Uterus (tissue), 3 donors: ENCODE measurements at regions not wholly inside any gene's neighbourhood (a gene's known extent, or its start where the extent isn't known, plus 50 kb on each side); places are given as distances from the start of the nearest gene placed in this dataset.

Source experiments
- DNase-seq, 2 donors: peaks; one replicate each; pipeline ENCODE4 v3.0.0-alpha.2; 2019 to 2020
- H3K27ac ChIP-seq, 2 donors: fragments of 200-600 bp; sonication (generic); 1 replicate in 1 of 2; 2 replicates in 1 of 2; pipeline ENCODE4 v1.5.1; 2016 to 2018
- H3K27me3 ChIP-seq, 2 donors: fragments of 200-600 bp; sonication (generic); one replicate each; pipeline ENCODE4 v1.5.1; 2018 to 2019; ENCODE audit warnings: control low read depth in 1 of 2
- H3K36me3 ChIP-seq, 2 donors: fragments of 200-600 bp; sonication (generic); one replicate each; pipeline ENCODE4 v1.5.1; 2019; ENCODE audit warnings: control low read depth in 1 of 2
- H3K4me1 ChIP-seq, 2 donors: fragments of 200-600 bp; sonication (generic); one replicate each; pipeline ENCODE4 v1.5.1; 2018 to 2019; ENCODE audit warnings: control low read depth in 1 of 2
- H3K4me3 ChIP-seq, 2 donors: fragments of 200-600 bp; sonication (generic); 1 replicate in 1 of 2; 2 replicates in 1 of 2; pipeline ENCODE4 v1.5.1; 2018 to 2019; ENCODE audit warnings: mild to moderate bottlenecking in 1 of 2
- H3K9me3 ChIP-seq, 2 donors: fragments of 200-600 bp; sonication (generic); one replicate each; pipeline ENCODE4 v1.5.1; 2019; ENCODE audit warnings: control low read depth in 1 of 2
- CTCF ChIP-seq, 4 experiments: fragments of 200-600 bp in 2 of 4; fragments of 450-650 bp in 2 of 4; sonication (generic) in 2 of 4; IDR thresholded peaks; one replicate each; pipeline ENCODE4 v1.5.1; 2016 to 2019; ENCODE audit warnings: antibody characterized with exemption in 4 of 4, mild to moderate bottlenecking in 2 of 4, moderate library complexity in 1 of 4
- POLR2A ChIP-seq, 2 donors: fragments of 450-650 bp; IDR thresholded peaks; one replicate each; pipeline ENCODE4 v1.6.1; 2016; ENCODE audit warnings: antibody characterized with exemption in 2 of 2, mild to moderate bottlenecking in 1 of 2, moderate library complexity in 1 of 2
- intact Hi-C: fragments of 100-400 bp; cut with DNase I; formaldehyde crosslinking; loops from one replicate; pipeline ENCODE4 v1.15.1; 2023; ENCODE audit warnings: low total_unique reads
- donor health status: DM: yes; HTN: yes; CAD: no.

- Histone ChIP-seq H3K9me3 (no peaks in the 10 kb centered on the region), H3K4me1 (no peaks in the 10 kb centered on the region), H3K4me3 (no peak overlapping the region), H3K27ac (no peak overlapping the region), H3K36me3 (no peaks in the 10 kb centered on the region), H3K27me3 (no peaks in the 10 kb centered on the region)
- DNase-seq, result no peak
- TF ChIP-seq POLR2A (IDR thresholded peaks at IDR 0.05) (no peak), CTCF (IDR thresholded peaks at IDR 0.05) (no peak)
- intact Hi-C loops, result no loop called here
Measured at GRCh38 chr5:30956251-30956650, 237.2 kb upstream of the CDH6 start.

DNA sequence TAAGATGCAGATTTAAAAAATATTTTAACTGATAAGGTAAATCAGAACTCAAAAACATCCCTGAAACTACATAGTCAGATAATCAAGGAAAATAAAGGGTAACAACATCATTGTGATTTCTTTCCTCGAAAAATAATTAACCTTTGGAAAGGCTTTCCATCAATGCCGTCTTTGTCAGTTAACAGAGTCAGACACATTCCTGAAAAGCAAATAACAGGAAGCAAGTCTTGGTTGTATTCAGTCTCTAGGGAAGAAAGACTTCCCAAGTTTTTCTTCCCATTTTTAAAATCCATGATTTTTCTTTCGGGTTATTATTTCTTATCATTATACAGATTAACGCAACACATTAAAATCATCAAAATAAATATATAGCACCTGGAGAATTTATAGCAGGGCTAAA is 256.4 kb upstream of the CDH6 start:
- TF ChIP-seq CTCF (IDR thresholded peaks at IDR 0.05), result no peak
- no peak for TF ChIP-seq POLR2A (IDR thresholded peaks at IDR 0.05)
- no peaks in the 10 kb centered on the region for H3K27me3 ChIP-seq
- intact Hi-C loops, result no loop called here
- H3K27ac ChIP-seq, result no peak overlapping the region
- H3K4me1 ChIP-seq, result no peaks in the 10 kb centered on the region
- DNase-seq, result no peak
- H3K4me3 ChIP-seq, result no peak overlapping the region
- H3K36me3 ChIP-seq, result no peaks in the 10 kb centered on the region
- H3K9me3 ChIP-seq, result no peaks in the 10 kb centered on the region

DNA sequence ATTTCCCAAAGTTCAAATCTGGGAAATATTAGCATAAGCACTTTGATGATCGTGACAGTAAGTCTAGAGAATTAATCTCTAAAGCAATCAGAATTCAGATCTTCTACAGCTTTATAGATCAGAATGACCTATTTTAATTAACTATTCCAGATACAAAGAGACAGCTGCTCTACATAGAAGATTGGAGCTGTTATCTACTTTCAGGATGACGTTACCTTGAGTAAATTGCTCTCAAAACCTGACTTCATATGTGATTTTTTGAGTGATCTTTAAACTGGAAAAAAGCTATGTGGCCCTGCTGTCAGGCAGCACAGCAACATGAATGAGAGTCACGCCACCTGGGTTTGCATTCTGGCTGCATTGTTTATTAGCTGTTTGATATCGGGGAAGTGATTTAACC is 259.9 kb upstream of the CDH6 start:
- H3K27me3 ChIP-seq, result no peaks in the 10 kb centered on the region
- no peaks in the 10 kb centered on the region for H3K9me3 ChIP-seq
- H3K36me3 ChIP-seq, result no peaks in the 10 kb centered on the region
- no peak for DNase-seq
- no peak overlapping the region for H3K27ac ChIP-seq
- no peak overlapping the region for H3K4me3 ChIP-seq
- no peaks in the 10 kb centered on the region for H3K4me1 ChIP-seq
- TF ChIP-seq CTCF (IDR thresholded peaks at IDR 0.05) (no peak), POLR2A (IDR thresholded peaks at IDR 0.05) (no peak)
- intact Hi-C loops, result no loop called here

- Histone ChIP-seq H3K36me3 (no peaks in the 10 kb centered on the region), H3K27me3 (no peaks in the 10 kb centered on the region), H3K4me3 (no peak overlapping the region), H3K4me1 (no peaks in the 10 kb centered on the region), H3K9me3 (no peaks in the 10 kb centered on the region), H3K27ac (no peak overlapping the region)
- intact Hi-C loops, result no loop called here
- no peak for DNase-seq
- no peak for TF ChIP-seq POLR2A (IDR thresholded peaks at IDR 0.05)
- TF ChIP-seq CTCF (IDR thresholded peaks at IDR 0.05), result no peak
Measured at GRCh38 chr5:30932273-30933017, 261.0 kb upstream of the CDH6 start.

GRCh38 chr5:30930736-30931135 is 262.8 kb upstream of the CDH6 start:
- Histone ChIP-seq H3K27ac (no peak overlapping the region), H3K27me3 (no peaks in the 10 kb centered on the region), H3K36me3 (no peaks in the 10 kb centered on the region), H3K4me3 (no peak overlapping the region), H3K9me3 (no peaks in the 10 kb centered on the region), H3K4me1 (no peaks in the 10 kb centered on the region)
- intact Hi-C loops, result no loop called here
- no peak for DNase-seq
- TF ChIP-seq POLR2A (IDR thresholded peaks at IDR 0.05), result no peak

DNA sequence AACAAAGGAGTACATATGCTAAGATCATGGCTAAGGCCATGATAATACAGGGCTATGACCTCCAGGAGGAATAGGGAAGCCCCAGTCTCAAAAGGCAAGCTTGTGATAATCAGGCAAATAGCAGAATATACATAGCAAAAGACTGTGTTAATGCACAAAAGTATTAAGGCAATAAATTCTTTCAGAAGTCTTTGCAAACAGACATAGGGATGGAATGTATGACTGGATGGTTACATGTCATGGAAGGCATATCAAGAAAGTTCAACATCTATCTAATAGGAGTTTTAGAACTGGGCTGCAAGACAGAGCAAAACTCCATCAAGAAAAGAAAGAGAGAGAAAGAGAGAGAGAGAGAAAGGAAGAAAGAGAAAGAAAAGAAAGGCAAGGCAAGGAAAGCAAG is 264.5 kb upstream of the CDH6 start:
- intact Hi-C loops, result no loop called here
- no peaks in the 10 kb centered on the region for H3K36me3 ChIP-seq
- no peak for TF ChIP-seq CTCF (IDR thresholded peaks at IDR 0.05)
- TF ChIP-seq POLR2A (IDR thresholded peaks at IDR 0.05), result no peak
- no peaks in the 10 kb centered on the region for H3K27me3 ChIP-seq
- no peaks in the 10 kb centered on the region for H3K9me3 ChIP-seq
- no peak overlapping the region for H3K4me3 ChIP-seq
- no peak overlapping the region for H3K27ac ChIP-seq
- no peaks in the 10 kb centered on the region for H3K4me1 ChIP-seq
- no peak for DNase-seq
